ENCODE measurements at regions not wholly inside any gene's neighbourhood (a gene's known extent, or its start where the extent isn't known, plus 50 kb on each side); places are given as distances from the start of the nearest gene placed in this dataset.

- TF ChIP-seq EZH2 (IDR thresholded peaks at IDR 0.05) (no peak), POLR2AphosphoS5 (IDR thresholded peaks at IDR 0.05; ENCODE audit: borderline replicate concordance, low read depth, low read length) (no peak), FOXP2 (optimal IDR thresholded peaks at IDR 0.05; ENCODE audit: control extremely low read depth, extremely low read length, insufficient read depth) (no peak)
These were observed 60.1 kb upstream of the SLC30A5 start for GRCh38 chr5:69033690-69034089.
